ENCODE measurements at regions not wholly inside any gene's neighbourhood (a gene's known extent, or its start where the extent isn't known, plus 50 kb on each side); places are given as distances from the start of the nearest gene placed in this dataset.

DNA sequence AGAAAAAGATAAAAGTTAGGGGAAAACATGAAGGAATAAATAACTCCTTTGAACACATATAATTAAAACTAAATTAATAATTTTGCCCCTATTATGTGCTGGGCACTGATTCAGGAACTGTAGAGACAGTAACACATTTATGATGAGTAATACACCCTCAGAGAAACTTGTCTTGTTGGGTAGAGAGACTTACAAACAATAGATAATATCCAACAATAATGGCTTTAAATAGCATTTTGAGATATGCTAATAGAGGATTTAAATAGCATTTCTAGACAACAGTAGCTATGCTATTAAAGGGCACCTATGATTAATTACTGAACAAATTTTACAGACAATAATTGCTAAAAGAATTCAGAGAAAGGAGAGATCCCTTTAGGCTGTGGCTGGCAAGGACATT is 455.5 kb downstream of the NUF2 start:
- no peaks in the 10 kb centered on the region for H3K36me3 ChIP-seq (ENCODE audit: control insufficient read depth in 2 of 2, extremely low read depth in 1 of 2, insufficient read depth in 2 of 2, low read length in 2 of 2)
- no peak overlapping the region for H3K27ac ChIP-seq (ENCODE audit: insufficient read depth, low read depth, low read length)
- no peak overlapping the region for H2AFZ ChIP-seq (ENCODE audit: low read depth, low read length)
- no peak for TF ChIP-seq JUN (IDR thresholded peaks at IDR 0.05; ENCODE audit: borderline replicate concordance, insufficient read depth, insufficient read length, low read depth)
- no peak for TF ChIP-seq POLR2AphosphoS5 (IDR thresholded peaks at IDR 0.05; ENCODE audit: insufficient read depth, low read depth, low read length)
- TF ChIP-seq, protein P1, sequence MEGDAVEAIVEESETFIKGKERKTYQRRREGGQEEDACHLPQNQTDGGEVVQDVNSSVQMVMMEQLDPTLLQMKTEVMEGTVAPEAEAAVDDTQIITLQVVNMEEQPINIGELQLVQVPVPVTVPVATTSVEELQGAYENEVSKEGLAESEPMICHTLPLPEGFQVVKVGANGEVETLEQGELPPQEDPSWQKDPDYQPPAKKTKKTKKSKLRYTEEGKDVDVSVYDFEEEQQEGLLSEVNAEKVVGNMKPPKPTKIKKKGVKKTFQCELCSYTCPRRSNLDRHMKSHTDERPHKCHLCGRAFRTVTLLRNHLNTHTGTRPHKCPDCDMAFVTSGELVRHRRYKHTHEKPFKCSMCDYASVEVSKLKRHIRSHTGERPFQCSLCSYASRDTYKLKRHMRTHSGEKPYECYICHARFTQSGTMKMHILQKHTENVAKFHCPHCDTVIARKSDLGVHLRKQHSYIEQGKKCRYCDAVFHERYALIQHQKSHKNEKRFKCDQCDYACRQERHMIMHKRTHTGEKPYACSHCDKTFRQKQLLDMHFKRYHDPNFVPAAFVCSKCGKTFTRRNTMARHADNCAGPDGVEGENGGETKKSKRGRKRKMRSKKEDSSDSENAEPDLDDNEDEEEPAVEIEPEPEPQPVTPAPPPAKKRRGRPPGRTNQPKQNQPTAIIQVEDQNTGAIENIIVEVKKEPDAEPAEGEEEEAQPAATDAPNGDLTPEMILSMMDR (IDR thresholded peaks at IDR 0.05; ENCODE audit: extremely low read depth in 1 of 2, insufficient read depth in 1 of 2, low read depth in 1 of 2, low read length in 2 of 2): no peak
- TF ChIP-seq GATA2 (IDR thresholded peaks at IDR 0.05; ENCODE audit: insufficient read depth, insufficient read length, low read depth, low read length): no peak
- TF ChIP-seq, protein P2, sequence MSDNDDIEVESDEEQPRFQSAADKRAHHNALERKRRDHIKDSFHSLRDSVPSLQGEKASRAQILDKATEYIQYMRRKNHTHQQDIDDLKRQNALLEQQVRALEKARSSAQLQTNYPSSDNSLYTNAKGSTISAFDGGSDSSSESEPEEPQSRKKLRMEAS (IDR thresholded peaks at IDR 0.05; ENCODE audit: insufficient read depth, insufficient read length): no peak
- no peak for TF ChIP-seq MYC (IDR thresholded peaks at IDR 0.05; ENCODE audit: low read depth, low read length)
- H3K9me1 ChIP-seq (replicated peaks; ENCODE audit: control insufficient read depth, extremely low read depth, insufficient read depth, low read length): no peaks in the 10 kb centered on the region
- no peak overlapping the region for H3K4me3 ChIP-seq (replicated peaks in 1 of 3; ENCODE audit: insufficient read depth in 1 of 3, low read depth in 1 of 3, low read length in 3 of 3)
- H3K27me3 ChIP-seq (ENCODE audit: control insufficient read depth in 2 of 2, insufficient read depth in 2 of 2, low read length in 2 of 2): no peaks in the 10 kb centered on the region
- H3K9ac ChIP-seq (replicated peaks; ENCODE audit: extremely low read depth, insufficient read depth, low read length): no peak overlapping the region
- no peak for FAIRE-seq
- H3K9me3 ChIP-seq (replicated peaks; ENCODE audit: control insufficient read depth, insufficient read depth, low read length): no peaks in the 10 kb centered on the region
- no peak for DNase-seq (ENCODE audit: low read depth, low spot score)
- dilution Hi-C loops (cut with MboI; ENCODE audit: extremely low pct_ligation_motif_present, low sequenced_read_pairs) (no loop called here), intact Hi-C loops (cut with micrococcal nuclease) (no loop called here)
- ChIA-PET CTCF (no interaction called here), POLR2A (no interaction called here)
- H3K4me1 ChIP-seq (ENCODE audit: control insufficient read depth, extremely low read depth, insufficient read depth, low read length): no peaks in the 10 kb centered on the region
- no peak overlapping the region for H3K4me2 ChIP-seq (ENCODE audit: insufficient read depth, low read length)
- H3K79me2 ChIP-seq (ENCODE audit: control insufficient read depth, insufficient read depth, low read length): no peaks in the 10 kb centered on the region
- BruUV-seq (replicated peaks): no TSS peak
- H4K20me1 ChIP-seq (replicated peaks; ENCODE audit: control insufficient read depth, extremely low read depth, insufficient read depth, low read length): no peaks in the 10 kb centered on the region

DNA sequence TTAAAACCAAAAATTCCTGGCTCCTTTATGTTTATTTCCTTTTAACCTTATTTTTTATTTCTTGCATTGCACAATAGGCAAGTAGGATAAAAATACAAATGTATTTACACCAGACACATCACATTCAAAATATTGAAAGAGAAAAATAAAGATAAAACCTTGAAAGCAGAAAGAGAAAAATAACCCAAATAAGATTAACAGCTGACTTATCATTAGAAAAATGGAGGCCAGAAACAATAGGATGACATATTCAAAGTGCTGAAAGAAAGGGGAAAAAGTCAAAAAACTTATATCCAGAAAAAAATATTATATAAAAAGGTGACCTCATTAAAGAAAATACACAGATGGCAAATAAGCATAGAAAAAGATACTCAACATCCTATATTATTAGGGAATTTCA is 459.4 kb downstream of the NUF2 start:
- BruUV-seq (replicated peaks): no TSS peak
- Histone ChIP-seq H4K20me1 (replicated peaks; ENCODE audit: control insufficient read depth, extremely low read depth, insufficient read depth, low read length) (no peaks in the 10 kb centered on the region), H3K4me1 (ENCODE audit: control insufficient read depth, extremely low read depth, insufficient read depth, low read length) (no peaks in the 10 kb centered on the region), H3K27me3 (ENCODE audit: control insufficient read depth in 2 of 2, insufficient read depth in 2 of 2, low read length in 2 of 2) (no peaks in the 10 kb centered on the region), H3K79me2 (ENCODE audit: control insufficient read depth, insufficient read depth, low read length) (no peaks in the 10 kb centered on the region), H3K27ac (ENCODE audit: insufficient read depth, low read depth, low read length) (no peak overlapping the region), H3K9ac (replicated peaks; ENCODE audit: extremely low read depth, insufficient read depth, low read length) (no peak overlapping the region), H2AFZ (ENCODE audit: low read depth, low read length) (no peak overlapping the region), H3K9me1 (replicated peaks; ENCODE audit: control insufficient read depth, extremely low read depth, insufficient read depth, low read length) (no peaks in the 10 kb centered on the region), H3K9me3 (replicated peaks; ENCODE audit: control insufficient read depth, insufficient read depth, low read length) (no peaks in the 10 kb centered on the region), H3K4me2 (ENCODE audit: insufficient read depth, low read length) (no peak overlapping the region), H3K36me3 (ENCODE audit: control insufficient read depth in 2 of 2, extremely low read depth in 1 of 2, insufficient read depth in 2 of 2, low read length in 2 of 2) (no peaks in the 10 kb centered on the region), H3K4me3 (replicated peaks in 1 of 3; ENCODE audit: insufficient read depth in 1 of 3, low read depth in 1 of 3, low read length in 3 of 3) (no peak overlapping the region)
- dilution Hi-C loops (cut with MboI; ENCODE audit: extremely low pct_ligation_motif_present, low sequenced_read_pairs): no loop called here
- ChIA-PET CTCF (no interaction called here), POLR2A (no interaction called here)
- DNase-seq (ENCODE audit: low read depth, low spot score): no peak
- TF ChIP-seq, protein P2 (IDR thresholded peaks at IDR 0.05; ENCODE audit: insufficient read depth, insufficient read length): no peak
- TF ChIP-seq POLR2AphosphoS5 (IDR thresholded peaks at IDR 0.05; ENCODE audit: insufficient read depth, low read depth, low read length) (no peak), MYC (IDR thresholded peaks at IDR 0.05; ENCODE audit: low read depth, low read length) (no peak), POLR2A (IDR thresholded peaks at IDR 0.05; ENCODE audit: low read depth, low read length) (no peak), EZH2 (IDR thresholded peaks at IDR 0.05; ENCODE audit: borderline replicate concordance, low read depth, low read length, severe bottlenecking) (no peak), GATA2 (IDR thresholded peaks at IDR 0.05; ENCODE audit: insufficient read depth, insufficient read length, low read depth, low read length) (no peak), JUN (IDR thresholded peaks at IDR 0.05; ENCODE audit: borderline replicate concordance, insufficient read depth, insufficient read length, low read depth) (no peak), FOS (IDR thresholded peaks at IDR 0.05; ENCODE audit: borderline replicate concordance, insufficient read depth, low read length) (no peak)
- TF ChIP-seq, protein P1 (IDR thresholded peaks at IDR 0.05; ENCODE audit: extremely low read depth in 1 of 2, insufficient read depth in 1 of 2, low read depth in 1 of 2, low read length in 2 of 2): no peak
- FAIRE-seq: no peak
- intact Hi-C loops (cut with micrococcal nuclease): no loop called here
